ENCODE measurements at regions not wholly inside any gene's neighbourhood (a gene's known extent, or its start where the extent isn't known, plus 50 kb on each side); places are given as distances from the start of the nearest gene placed in this dataset.

DNA sequence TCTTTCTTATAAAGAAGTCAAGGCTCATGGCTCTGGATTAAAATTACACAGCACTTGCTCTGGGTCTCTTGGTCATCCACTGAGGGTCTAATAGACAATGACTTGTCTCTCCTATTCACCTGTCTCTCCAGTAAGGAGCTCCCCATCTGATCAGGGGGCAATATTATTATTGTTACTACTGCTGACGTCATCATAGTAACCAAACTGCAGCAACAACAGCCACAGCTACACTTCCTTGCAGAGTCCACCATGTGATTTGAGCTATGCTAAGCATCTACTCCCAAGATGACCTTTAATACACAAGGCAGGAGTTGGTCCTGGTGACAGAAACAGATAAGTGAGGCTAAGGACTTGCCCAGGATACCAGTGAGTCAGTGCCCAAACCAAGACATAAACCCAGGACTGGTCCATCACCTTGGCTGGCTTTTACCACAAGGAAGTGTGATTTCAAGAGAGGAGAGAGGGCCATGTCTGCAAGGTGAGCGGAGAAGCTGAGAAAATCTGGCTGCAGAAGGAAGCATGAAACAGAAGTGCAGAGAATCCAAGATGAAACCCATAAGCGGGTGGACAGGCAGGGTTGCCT is 602.5 kb downstream of the PTPRU start:
- no peak for DNase-seq

DNA sequence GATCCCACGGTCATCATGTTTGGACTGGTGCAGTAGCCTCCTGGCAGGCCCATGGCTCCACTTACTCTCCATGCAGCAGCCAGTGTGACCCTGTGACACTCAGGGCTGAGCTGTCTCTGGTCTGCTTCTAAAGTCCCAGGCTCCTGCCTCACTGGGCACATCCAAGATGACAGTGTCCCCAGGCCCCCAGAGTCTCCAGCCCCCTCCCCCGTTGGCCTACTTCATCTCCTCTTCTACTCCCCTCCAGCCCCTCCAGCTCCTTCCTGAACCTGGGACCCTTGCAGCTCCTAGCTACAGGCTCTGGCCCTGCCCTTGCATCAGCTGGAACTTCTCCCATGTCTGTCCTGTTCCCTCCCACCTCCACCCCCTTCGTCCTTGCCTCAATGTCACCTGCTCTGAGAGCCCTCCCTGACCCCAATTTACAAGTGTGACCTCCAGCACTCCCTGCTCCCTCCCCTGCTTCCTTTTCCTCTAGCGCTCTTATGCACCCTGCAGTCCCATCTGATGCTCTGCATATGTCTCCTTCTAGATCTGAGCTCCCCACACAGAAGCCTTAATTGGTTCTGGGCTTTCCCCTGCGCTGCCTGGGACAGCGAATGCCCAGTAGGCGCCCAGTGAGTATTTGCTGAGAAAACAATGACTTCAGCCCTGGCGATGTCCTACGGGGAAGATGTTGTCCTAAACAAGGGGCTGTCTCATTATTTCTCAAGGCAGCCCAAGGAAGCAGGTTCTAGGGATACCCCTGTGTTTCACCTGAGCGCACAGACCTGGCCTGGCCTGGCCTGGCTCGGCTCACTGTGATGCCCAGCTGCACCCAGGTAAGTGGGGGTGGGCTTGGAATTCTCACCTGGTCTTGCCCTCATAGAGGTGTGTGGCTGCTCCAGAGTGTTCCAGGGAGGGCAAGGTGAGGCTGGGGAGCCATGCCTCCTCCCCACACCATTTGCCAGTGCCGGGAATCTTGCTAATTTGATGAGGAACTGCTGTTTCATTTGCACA is 600.6 kb downstream of the PTPRU start:
- DNase-seq = no peak

DNA sequence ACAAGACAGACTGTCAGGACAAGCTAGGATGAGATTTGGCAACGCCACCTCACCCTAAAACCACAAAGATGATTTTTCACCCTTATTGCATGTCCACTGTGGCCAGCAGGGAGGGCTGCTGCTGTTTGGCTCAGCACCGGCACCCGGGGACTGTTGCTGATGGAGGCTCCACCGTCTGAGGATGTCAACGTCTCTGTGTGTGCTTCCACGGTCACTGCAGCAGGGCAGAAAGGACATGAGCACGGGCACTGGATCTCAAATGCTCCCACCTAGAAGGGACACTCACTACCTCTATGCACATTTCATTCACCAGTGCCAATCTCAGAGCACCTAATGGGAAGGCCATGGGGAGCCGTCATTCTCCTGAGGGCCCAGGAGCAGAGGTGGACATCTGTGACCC is 599.6 kb downstream of the PTPRU start:
- no peak for DNase-seq

DNA sequence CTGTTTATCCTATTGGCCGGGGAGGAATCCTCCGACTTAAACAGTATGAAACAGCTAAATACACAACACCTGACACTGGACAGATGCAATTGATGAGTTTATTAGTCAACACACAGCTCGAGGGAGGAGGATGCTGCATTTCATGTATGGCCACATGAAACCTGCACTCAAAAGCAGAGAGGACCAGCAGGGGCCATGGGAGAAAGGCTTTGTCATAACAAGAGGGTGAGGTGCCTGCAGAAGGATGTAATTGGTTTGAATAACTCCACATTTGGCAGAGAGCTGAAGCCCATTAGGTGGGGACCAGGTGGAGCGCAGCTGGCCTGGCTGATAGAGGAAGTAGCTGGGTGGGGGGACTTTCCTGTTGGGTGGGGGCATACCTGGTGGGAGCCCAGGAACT is 599.1 kb downstream of the PTPRU start:
- DNase-seq = peak; percentile 9

DNA sequence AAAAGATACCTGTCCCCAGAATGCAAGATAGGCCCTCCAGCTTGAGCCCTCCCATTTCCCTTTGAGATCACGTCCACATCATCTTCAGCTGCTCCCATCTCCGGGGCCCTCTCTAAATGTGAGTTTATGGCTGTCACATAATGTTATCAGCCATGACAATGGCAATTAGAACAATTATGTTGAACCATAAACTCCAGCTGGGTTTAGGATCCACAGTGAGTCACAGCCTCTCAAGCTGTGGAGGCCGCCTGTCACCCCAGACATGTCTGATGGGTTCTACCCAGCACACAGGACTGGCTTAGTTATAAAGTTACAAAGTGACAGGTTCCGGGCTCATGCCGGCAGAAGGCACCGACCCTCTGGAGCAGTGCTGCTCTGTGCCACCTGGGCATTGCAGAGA is 597.3 kb downstream of the PTPRU start:
- DNase-seq = no peak

DNA sequence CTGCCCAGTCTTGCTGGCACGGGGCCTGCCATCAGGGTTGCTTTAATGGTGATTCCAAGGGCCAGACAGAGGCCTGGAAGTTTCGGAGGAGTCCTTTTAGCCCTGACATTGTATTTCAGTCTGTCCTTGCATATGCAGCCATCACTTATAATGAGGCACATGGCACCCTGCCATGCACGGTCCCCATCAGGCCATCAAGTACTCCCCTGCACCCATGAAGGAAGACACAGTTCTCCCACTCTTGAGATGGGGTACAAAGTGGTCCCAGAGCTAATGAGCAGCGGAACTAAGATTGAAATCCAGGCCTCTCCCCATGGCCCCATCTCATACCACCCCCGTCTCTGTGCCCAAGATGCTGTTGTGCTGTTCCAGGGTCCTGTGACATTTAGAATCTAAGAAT is 596.6 kb downstream of the PTPRU start:
- DNase-seq = no peak

DNA sequence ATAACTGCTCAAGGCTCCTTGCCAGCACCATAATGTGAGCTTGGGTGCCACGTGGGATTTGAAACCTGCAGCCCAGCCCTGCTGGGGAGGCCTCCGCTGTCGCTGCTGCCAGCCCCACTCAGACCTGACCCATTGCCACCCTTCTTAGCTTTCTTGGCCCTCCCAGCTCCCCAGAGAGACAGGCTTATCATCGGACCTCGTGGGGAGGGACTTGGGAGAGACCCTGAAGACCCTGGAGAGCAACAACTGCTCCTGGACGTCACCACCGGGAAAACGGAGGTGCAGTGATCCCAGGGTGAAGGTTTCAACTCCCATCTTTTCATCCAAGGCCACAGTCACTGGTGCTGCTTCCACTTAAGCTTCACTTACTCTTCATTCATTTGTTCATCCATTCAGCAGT is 596.1 kb downstream of the PTPRU start:
- no peak for DNase-seq

DNA sequence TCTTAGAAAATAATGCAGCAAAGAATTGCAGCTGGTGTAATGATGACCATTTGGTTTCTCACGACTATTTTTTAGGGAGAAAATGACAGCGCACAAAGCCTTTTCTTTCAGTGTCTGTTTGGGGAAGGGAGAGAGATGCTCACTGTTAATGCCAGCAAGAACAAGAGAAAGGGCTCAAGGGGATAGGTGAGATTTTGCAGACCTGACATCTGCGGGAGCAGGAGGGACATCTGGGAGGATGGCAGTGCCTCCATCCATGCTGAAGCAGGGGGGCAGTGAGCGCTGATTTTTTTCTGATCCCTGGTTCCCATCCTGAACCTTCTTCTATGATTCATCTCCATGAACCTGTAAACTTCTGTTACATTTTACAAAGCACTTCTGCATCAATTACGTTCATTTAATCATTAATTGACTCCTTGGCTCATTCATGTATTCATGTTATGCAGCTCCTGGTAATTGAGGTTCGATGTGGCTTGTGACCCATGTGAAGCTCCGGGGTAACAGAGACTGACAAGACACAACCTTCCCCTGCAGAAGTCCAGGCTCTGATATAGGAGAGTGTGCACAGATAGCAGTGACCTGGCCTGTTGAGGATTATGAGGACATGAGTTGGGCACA is 595.3 kb downstream of the PTPRU start:
- DNase-seq = no peak

DNA sequence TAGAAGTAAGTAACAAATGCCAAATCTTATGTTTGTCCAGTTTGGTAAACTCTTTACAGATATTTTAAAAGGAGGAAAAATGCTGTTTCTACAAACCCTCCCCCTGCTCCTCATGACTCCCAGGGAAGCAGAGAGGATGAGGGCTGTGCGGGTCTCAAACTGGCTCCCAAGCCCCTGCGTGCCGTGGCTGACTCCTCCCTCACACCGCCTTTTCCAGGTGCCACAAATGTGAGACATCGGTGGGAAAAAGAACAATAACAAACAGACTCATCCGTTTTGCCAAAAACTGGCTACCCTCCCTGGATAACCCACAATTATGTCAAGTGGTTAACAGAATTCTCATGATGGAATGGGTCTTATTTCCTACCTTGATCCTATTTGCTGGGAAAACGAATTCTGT is 594.6 kb downstream of the PTPRU start:
- DNase-seq = no peak

DNA sequence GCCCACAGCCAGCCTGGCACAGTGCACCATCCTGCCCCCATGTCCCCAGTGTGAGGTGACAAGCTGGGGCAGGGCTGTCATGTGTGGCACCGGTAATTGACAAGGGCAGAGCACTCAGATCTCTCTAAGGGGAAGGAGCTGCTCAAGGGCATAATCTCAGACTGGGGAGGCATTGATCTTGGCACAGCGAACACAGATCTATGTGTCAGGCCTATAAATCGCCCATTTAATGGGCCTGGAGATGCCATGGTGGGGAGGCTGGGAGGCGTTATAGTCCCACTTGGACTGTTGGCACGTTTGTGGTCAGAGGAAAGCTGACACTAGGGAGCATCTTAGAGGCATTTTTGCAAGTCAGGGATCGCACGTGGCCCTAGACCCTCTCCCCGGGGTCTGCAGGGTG is 594.1 kb downstream of the PTPRU start:
- no peak for DNase-seq

DNA sequence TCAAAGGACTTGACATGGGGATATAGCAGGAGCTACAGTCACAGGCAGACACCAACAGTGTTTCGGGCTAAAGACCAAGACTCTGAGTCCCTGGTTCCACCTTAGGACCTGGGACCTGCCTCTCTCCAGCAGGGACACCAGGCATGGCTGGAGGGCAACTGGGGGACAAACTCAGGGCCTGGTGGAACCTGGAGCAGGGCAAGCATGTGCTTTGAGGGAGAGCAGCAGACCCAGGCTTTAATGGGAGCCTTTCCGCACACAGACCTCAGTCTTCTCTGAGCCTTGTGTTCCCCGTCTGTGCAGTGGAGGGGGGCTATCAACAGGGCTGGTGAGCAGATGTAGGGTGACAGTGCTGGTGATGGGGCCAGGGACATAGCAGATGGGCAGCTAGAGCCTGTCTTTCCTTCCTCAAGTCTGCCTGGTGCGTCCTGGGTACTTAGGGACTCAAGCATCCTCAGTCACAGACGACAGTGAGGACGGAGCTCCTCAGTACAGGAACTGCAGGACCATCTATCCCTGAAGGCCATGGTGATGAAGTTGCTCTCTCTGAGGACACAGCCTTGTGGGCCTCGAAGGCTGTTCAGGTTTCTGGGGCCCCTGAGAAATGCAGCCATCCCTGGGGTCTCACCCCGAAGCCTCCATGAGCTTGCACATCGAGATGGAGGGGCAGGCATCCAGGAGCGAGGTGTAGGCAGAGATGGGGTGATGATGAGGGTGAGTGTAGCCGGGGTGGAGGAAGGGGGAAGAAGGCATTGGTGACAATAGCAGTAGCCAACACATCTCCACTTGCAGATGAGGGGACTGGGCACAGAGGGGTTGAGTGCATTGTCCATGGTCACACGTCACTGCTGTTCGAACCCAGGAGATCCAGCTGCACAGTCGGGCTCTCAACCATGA is 593.4 kb downstream of the PTPRU start:
- no peak for DNase-seq

DNA sequence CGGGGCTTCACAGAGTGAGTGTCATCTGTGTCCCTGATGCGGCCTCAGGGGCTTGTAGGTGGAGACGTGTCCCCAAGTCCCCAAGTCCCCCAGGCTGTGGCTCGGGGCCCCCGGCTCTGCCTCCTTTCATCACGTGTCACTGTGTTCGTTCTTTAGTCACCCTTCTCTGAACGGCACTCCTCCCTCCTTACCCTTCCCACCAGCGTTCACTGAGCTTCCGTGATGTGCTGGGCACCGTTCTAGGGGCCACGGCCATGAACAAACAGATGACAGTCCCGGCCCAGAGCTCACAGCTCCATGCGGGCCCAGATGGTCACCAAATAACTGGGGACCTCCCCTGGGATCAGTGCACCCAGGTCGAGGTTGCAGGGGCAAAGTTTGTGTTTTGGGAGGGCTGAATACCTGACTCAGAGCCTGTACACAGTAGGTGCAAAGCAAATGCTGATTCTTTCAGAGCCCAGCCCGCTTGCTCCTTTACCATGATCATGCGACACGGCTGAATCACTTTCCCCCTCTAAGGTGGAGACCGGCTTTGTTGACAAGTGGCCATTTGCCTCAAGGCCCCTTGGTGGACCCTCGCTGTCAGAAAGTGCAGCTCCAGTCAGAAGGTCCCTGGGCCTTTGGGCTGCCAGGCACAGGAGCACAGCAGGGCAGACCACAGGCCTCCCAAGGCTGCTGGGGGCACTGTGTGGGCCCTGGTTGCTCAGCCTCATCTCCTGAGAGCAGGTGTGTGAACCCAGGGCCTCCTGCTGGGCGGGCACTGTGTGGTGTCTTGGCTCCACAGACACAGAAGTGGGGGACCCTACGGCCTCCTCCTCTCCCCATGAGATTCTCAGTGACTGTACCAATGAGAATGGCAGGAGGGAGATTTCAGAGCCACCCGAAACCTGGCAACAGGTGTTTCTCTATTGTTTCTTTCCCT is 592.5 kb downstream of the PTPRU start:
- DNase-seq = no peak

DNA sequence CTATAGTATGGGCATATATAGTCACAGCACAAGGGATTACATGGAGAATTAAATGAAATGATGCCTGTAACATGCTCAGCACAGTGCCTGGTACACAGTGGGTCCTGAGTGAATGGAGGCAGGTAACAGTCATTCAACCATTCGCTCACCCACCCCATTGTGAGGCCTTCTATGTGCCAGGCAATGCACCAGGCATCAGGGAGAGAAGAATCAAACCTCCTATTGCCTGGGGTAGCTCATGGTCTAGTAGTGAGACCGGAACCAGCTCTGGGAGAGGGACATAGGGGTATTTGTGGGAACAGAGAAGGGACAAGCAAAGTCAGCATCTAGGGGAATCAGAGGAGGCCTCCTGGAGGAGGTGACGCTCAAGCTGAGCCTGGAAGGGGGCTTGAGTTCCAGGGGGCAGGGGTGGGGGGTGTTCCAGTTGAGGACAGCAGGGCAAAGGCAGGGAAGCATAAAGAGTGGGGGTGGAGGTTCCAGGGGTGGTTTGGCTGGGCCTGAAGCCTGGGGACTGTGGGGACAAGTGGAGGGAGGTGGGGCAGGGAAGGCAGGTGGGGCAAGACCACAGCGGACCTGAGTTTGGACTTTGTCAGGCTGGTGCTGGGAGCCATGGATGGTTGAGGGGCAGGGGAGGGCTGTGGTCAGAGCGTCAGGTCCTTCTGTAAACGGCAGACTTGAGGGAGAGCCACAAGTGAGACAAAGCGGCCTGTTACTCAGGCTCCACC is 591.6 kb downstream of the PTPRU start:
- DNase-seq = no peak

DNA sequence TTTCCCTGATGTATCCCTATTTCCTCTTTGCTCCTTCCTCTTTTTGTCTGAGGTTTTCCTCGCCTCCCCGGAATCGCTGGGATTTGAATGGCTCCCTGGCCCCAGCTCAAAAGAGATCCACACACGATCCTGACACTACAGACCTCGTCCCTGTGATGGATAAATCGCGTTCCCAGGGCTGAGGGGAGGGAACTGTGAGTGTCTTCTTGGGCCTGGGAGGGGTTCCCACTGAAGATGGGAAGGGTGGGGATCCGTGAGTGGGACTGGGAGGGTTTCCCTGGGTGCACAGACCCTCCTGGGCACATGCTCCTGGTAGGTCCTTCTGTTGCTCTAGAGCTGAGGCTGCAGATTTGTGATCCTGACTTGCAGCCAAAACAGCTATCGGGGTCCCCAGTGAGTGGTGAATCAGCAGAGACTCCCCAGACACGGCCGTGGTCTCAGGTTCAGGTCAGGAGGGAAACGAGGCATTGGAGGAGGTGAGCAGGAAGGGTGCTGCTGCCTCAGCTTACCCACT is 591.0 kb downstream of the PTPRU start:
- DNase-seq = no peak

DNA sequence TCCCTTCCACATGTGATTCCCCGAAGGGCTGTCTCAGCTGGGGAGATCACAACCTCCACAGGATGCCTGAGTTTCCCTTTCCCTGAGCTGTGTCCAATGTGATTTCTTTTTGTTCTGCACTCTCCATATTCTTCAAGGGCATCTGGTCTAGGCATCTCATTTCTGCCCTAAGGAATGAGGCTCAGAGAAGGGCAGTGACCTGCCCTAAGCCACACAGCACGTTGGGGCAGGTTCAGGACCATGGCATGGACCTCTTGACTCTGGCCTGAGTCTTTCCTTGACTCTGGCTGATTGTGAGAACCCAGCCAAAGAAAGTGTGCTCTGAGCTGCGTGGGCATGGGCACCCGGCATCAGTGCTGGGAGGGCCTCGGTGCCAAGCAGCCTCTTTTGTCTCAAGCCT is 590.3 kb downstream of the PTPRU start:
- DNase-seq = no peak

DNA sequence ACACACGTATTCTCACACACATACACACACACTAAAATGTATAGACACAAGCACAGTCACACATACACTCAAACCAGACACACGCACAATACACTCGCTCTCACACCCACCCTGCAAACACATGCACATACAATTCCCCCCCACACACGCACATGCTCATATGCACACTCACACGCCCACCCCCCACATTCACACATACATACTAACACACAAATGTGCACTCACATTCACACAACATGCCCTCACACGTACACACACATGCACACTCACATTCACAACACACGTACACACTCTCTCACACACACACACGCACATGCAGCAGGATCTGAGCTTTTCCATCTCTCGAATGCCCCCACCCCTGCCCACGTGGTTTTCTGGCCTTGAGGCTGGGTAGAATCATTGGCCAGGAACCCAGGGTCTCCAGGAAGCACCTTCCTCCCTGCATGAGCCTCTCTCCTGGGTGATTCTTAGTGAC is 589.7 kb downstream of the PTPRU start:
- no peak for DNase-seq

DNA sequence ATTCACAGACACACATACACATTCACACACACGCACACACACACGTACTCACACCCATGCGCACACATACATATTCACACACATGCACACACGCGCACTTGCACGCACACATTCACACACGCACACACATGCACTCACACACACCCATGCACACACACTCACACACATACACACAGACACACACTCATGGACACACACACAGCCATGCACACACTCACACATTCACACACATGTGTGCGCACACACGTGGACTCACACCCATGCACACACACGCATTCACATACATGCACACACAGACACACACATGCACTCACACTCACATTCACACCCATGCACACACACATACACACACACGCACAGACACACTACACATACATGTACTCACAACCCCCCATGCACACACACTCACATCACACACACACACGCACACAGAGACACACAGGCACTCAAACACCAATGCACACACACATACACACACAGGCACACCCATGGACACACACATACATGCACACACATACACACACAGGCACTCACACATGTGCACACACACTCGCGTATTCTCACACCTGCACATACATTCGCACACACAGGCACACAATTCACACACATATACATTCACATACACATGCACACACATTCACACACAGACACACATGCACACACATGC is 589.1 kb downstream of the PTPRU start:
- no peak for DNase-seq

DNA sequence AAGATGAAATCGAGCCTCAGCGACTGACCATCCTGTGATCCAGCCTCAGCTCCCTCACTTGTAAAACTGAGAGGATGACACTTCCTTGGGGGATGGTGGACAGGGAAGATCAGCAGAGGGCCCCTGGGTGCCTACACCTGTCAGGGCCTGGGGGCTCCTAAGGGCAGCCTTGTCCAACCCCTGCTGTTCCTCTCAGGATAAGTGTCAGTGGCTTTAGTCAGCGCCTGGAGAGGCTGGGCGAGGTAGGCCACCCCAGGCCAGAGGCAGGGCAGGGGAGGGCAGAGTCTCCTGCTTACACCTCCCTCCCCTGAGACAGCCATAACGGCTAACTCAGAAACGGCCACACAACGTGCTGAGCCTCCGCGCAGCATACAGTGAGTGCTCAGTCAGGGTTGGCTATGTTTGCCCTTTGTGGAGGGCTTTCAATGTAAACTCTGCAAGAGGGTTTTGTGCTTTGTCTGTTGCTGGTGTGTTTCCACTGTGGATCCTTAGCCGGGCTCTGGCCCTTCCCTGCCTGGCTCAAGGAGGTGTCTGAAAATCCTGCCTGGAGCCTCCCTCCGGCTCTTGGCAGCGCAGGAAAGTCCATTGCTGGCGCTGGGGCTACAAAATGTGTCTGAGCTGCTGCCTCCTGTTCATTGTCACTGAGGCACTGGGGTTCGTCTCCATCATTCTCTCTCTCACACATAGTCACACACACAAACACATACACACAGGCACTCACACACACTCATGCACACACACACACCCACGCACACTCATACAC is 588.4 kb downstream of the PTPRU start:
- no peak for DNase-seq

DNA sequence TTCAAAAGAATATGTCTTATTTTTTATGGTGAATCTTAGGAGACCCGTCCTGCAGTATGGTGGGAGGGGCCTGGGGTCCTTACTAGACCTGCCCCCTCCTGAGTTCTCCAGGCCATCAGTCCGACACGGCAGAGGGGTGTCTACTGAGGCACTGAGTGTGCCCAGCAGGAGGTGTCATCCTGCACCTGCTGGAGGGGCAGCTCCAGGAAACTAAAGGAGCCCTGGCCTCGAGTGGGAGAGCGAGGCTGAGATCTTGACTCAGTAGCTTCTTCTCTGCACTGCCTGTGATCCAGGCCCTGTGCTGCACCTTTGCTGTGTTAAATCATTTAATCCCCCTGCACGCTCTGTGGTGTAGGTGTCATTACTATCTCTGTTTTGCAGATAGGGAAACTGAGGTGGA is 587.7 kb downstream of the PTPRU start:
- peak; percentile 25 for DNase-seq
